Motor neuron (in vitro differentiated cells): ENCODE measurements at regions not wholly inside any gene's neighbourhood (a gene's known extent, or its start where the extent isn't known, plus 50 kb on each side); places are given as distances from the start of the nearest gene placed in this dataset.
A peak's percentile ranks its signal among the peaks of the same experiment; 100 is the strongest.

Experiments
- ATAC-seq, 8 experiments: fragments of 200-7000 bp; cut with Tn5 transposase; replicated peaks in 6 of 8; 2 replicates each; pipeline ENCODE4 v1.8.0; 2021; ENCODE audit warnings: mild to moderate bottlenecking in 8 of 8, moderate library complexity in 8 of 8
- H3K27ac ChIP-seq, 2 donors: fragments of 250-450 bp; sonication (Bioruptor Pico); 2 replicates each; pipeline ENCODE4 v1.9.0; 2021; ENCODE audit warnings: antibody characterized with exemption in 2 of 2, mild to moderate bottlenecking in 2 of 2, moderate library complexity in 1 of 2
- H3K4me1 ChIP-seq, 2 donors: fragments of 250-450 bp; sonication (Bioruptor Pico); replicated peaks in 1 of 2; 2 replicates each; pipeline ENCODE4 v1.6.1; 2021; ENCODE audit warnings: antibody characterized with exemption in 2 of 2, mild to moderate bottlenecking in 2 of 2, moderate library complexity in 1 of 2
- H3K4me3 ChIP-seq, 5 donors: fragments of 250-450 bp; sonication (Bioruptor Pico); 2 replicates each; pipeline ENCODE4 v1.9.0; 2021; ENCODE audit warnings: antibody characterized with exemption in 5 of 5, mild to moderate bottlenecking in 5 of 5, moderate library complexity in 4 of 5
- WGBS, 10 experiments: fragments of 450-650 bp; shearing (Covaris generic); methylation state at CpG; one replicate each; pipeline ENCODE4 v1.0.0; 2022; 5-methylcytosine and 5-hydroxymethylcytosine counted together
- in situ Hi-C, 9 experiments: fragments of 400-800 bp; cut with MboI; loops; one replicate each; pipeline ENCODE4 v1.15.0; 2021; ENCODE audit warnings: low sequenced_read_pairs in 9 of 9, low pct_unique_long_range_greater_than_20kb in 2 of 9; ENCODE audit not compliant: unreplicated experiment in 9 of 9

- peak in 1 of 8 experiments; percentile 46 for ATAC-seq
- Histone ChIP-seq H3K4me1 (no peaks in the 10 kb centered on the region), H3K4me3 (no peak overlapping the region), H3K27ac (no peak overlapping the region)
- WGBS, 10 experiments: 10 to 91% (median 47%) methylated on average over 1 to 7 of the region's 7 CpGs
- in situ Hi-C loops: no loop called here
Measured at GRCh38 chr13:68232351-68233130, 1002.4 kb upstream of the PCDH9 start.

GRCh38 chr13:68214691-68215415 is 984.7 kb upstream of the PCDH9 start:
- Histone ChIP-seq H3K4me1 (peaks cover 0 to 25% of the 10 kb centered on the region in 2 donors), H3K27ac (no peak overlapping the region), H3K4me3 (no peak overlapping the region)
- in situ Hi-C loops: no loop called here
- WGBS, 10 experiments: 8 to 86% (median 74%) methylated on average over 2 to 5 of the region's 5 CpGs
- ATAC-seq: peak in 5 of 8 experiments; percentile 59 to 97 (median 74)

GRCh38 chr13:68199271-68199670 is 969.1 kb upstream of the PCDH9 start:
- no peak for ATAC-seq
- 0 to 100% (median 54%) methylated on average over 1 to 2 of the region's 2 CpGs; no CpG with 5 or more reads in 2 of the 10 experiments for WGBS, 10 experiments
- Histone ChIP-seq H3K27ac (no peak overlapping the region), H3K4me3 (no peak overlapping the region), H3K4me1 (no peaks in the 10 kb centered on the region)
- in situ Hi-C loops: no loop called here

- no peak overlapping the region for H3K27ac ChIP-seq
- H3K4me3 ChIP-seq: no peak overlapping the region
- in situ Hi-C loops: no loop called here
- 0 to 100% (median 81%) methylated on average over 1 to 3 of the region's 4 CpGs; no CpG with 5 or more reads in 2 of the 10 experiments for WGBS, 10 experiments
- H3K4me1 ChIP-seq: peaks cover 3% of the 10 kb centered on the region in 2 donors
- peak in 3 of 8 experiments; percentile 50 to 78 (median 52) for ATAC-seq
Measured at GRCh38 chr13:68190818-68191217, 960.7 kb upstream of the PCDH9 start.

- WGBS, 10 experiments: 0 to 100% (median 61%) methylated on average over 1 to 3 of the region's 3 CpGs
- in situ Hi-C loops: no loop called here
- Histone ChIP-seq H3K4me1 (peaks cover 7 to 9% of the 10 kb centered on the region in 2 donors), H3K4me3 (no peak overlapping the region), H3K27ac (no peak overlapping the region)
- peak in 5 of 8 experiments; percentile 15 to 79 (median 40) for ATAC-seq
Measured at GRCh38 chr13:68185444-68186141, 955.5 kb upstream of the PCDH9 start.

GRCh38 chr13:68176475-68176874 is 946.3 kb upstream of the PCDH9 start:
- H3K27ac ChIP-seq: no peak overlapping the region
- ATAC-seq: peak in 1 of 8 experiments; percentile 77
- H3K4me1 ChIP-seq: peaks cover 0 to 3% of the 10 kb centered on the region in 2 donors
- no peak overlapping the region for H3K4me3 ChIP-seq
- WGBS, 10 experiments: 0 to 93% (median 36%) methylated on average over 1 to 2 of the region's 2 CpGs
- in situ Hi-C loops: no loop called here

GRCh38 chr13:68174893-68175292 is 944.8 kb upstream of the PCDH9 start:
- no peak overlapping the region for H3K27ac ChIP-seq
- H3K4me1 ChIP-seq: peaks cover 0 to 3% of the 10 kb centered on the region in 2 donors
- ATAC-seq: no peak
- in situ Hi-C loops: no loop called here
- H3K4me3 ChIP-seq: no peak overlapping the region
- 0 to 100% (median 86%) methylated on average over 1 to 2 of the region's 2 CpGs; no CpG with 5 or more reads in 1 of the 10 experiments for WGBS, 10 experiments

GRCh38 chr13:68173111-68173510 is 943.0 kb upstream of the PCDH9 start:
- H3K4me1 ChIP-seq: peaks cover 0 to 3% of the 10 kb centered on the region in 2 donors
- no peak overlapping the region for H3K4me3 ChIP-seq
- ATAC-seq: no peak
- no peak overlapping the region for H3K27ac ChIP-seq
- 0 to 100% (median 93%) methylated on average over 1 to 2 of the region's 2 CpGs for WGBS, 10 experiments
- in situ Hi-C loops: no loop called here

- in situ Hi-C loops: no loop called here
- WGBS, 10 experiments: 74 to 99% (median 83%) methylated on average over 3 to 25 of the region's 37 CpGs; no CpG with 5 or more reads in 7 of the 10 experiments
Measured at GRCh38 chr13:68170961-68171360, 940.8 kb upstream of the PCDH9 start.

GRCh38 chr13:68168448-68168847 is 938.3 kb upstream of the PCDH9 start:
- Histone ChIP-seq H3K4me3 (no peak overlapping the region), H3K4me1 (no peaks in the 10 kb centered on the region), H3K27ac (no peak overlapping the region)
- in situ Hi-C loops: no loop called here
- no peak for ATAC-seq

More at GRCh38 chr13:68170961-68171360, 940.8 kb upstream of the PCDH9 start:
- Histone ChIP-seq H3K4me3 (no peak overlapping the region), H3K27ac (no peak overlapping the region), H3K4me1 (no peaks in the 10 kb centered on the region)
- no peak for ATAC-seq

GRCh38 chr13:68160466-68160865 is 930.3 kb upstream of the PCDH9 start:
- 6 to 100% (median 90%) methylated on average over 1 to 3 of the region's 3 CpGs; no CpG with 5 or more reads in 3 of the 10 experiments for WGBS, 10 experiments
- no peaks in the 10 kb centered on the region for H3K4me1 ChIP-seq
- H3K4me3 ChIP-seq: no peak overlapping the region
- in situ Hi-C loops: no loop called here
- H3K27ac ChIP-seq: no peak overlapping the region
- ATAC-seq: peak in 1 of 8 experiments; percentile 49

- WGBS, 10 experiments: 30 to 100% (median 95%) methylated on average over 3 to 4 of the region's 4 CpGs; no CpG with 5 or more reads in 1 of the 10 experiments
Measured at GRCh38 chr13:68152414-68152813, 922.3 kb upstream of the PCDH9 start.

GRCh38 chr13:68145852-68146251 is 915.7 kb upstream of the PCDH9 start:
- Histone ChIP-seq H3K4me3 (no peak overlapping the region), H3K4me1 (no peaks in the 10 kb centered on the region), H3K27ac (no peak overlapping the region)
- 0 to 92% (median 75%) methylated on average over 1 to 2 of the region's 2 CpGs; no CpG with 5 or more reads in 2 of the 10 experiments for WGBS, 10 experiments
- no peak for ATAC-seq
- in situ Hi-C loops: no loop called here

More at GRCh38 chr13:68152414-68152813, 922.3 kb upstream of the PCDH9 start:
- in situ Hi-C loops: no loop called here
- Histone ChIP-seq H3K27ac (no peak overlapping the region), H3K4me1 (no peaks in the 10 kb centered on the region), H3K4me3 (no peak overlapping the region)
- ATAC-seq: no peak
